ENCODE measurements at regions not wholly inside any gene's neighbourhood (a gene's known extent, or its start where the extent isn't known, plus 50 kb on each side); places are given as distances from the start of the nearest gene placed in this dataset.
A peak's percentile ranks its signal among the peaks of the same experiment; 100 is the strongest.

- no peaks in the 10 kb centered on the region for H3K27me3 ChIP-seq
- no peak for DNase-seq
- peak in 1 of 4 donors; percentile 19 for ATAC-seq
- no peak overlapping the region for H3K4me3 ChIP-seq
- H3K9me3 ChIP-seq, result no peaks in the 10 kb centered on the region
- WGBS (ENCODE audit: insufficient coverage, low coverage, low lambda C conversion rate, missing lambda C conversion rate), result 76% methylated on average over 3 of the region's 4 CpGs
- intact Hi-C loops (cut with DNase I), result no loop called here
- H3K4me1 ChIP-seq, result no peaks in the 10 kb centered on the region
- TF ChIP-seq POLR2A (IDR thresholded peaks at IDR 0.05) (no peak), CTCF (IDR thresholded peaks at IDR 0.05) (no peak)
- H3K36me3 ChIP-seq, result no peaks in the 10 kb centered on the region
- H3K27ac ChIP-seq, result no peak overlapping the region
Observed at GRCh38 chr3:89699229-89699628, 591.8 kb downstream of the EPHA3 start.

- Histone ChIP-seq H3K4me1 (no peaks in the 10 kb centered on the region), H3K27me3 (no peaks in the 10 kb centered on the region), H3K36me3 (no peaks in the 10 kb centered on the region), H3K9me3 (no peaks in the 10 kb centered on the region), H3K4me3 (no peak overlapping the region), H3K27ac (no peak overlapping the region)
- intact Hi-C loops (cut with DNase I), result no loop called here
- TF ChIP-seq CTCF (IDR thresholded peaks at IDR 0.05) (no peak), POLR2A (IDR thresholded peaks at IDR 0.05) (no peak)
- ATAC-seq, result no peak
- WGBS (ENCODE audit: insufficient coverage, low coverage, low lambda C conversion rate, missing lambda C conversion rate), result 75% methylated on average over 1 of the region's 1 CpG
- DNase-seq, result no peak
Observed at GRCh38 chr3:89699771-89700170, 592.4 kb downstream of the EPHA3 start.

GRCh38 chr3:89702404-89702803, 595.0 kb downstream of the EPHA3 start:
- H3K9me3 ChIP-seq, result no peaks in the 10 kb centered on the region
- ATAC-seq (no peak), DNase-seq (no peak)
- H3K36me3 ChIP-seq, result no peaks in the 10 kb centered on the region
- no peaks in the 10 kb centered on the region for H3K4me1 ChIP-seq
- H3K27ac ChIP-seq, result no peak overlapping the region
- no peak for TF ChIP-seq CTCF (IDR thresholded peaks at IDR 0.05)
- no peak overlapping the region for H3K4me3 ChIP-seq
- intact Hi-C loops (cut with DNase I), result no loop called here
- 60% methylated on average over 5 of the region's 5 CpGs for WGBS (ENCODE audit: insufficient coverage, low coverage, low lambda C conversion rate, missing lambda C conversion rate)
- H3K27me3 ChIP-seq, result no peaks in the 10 kb centered on the region

GRCh38 chr3:89713196-89713595, 605.8 kb downstream of the EPHA3 start:
- 33% methylated on average over 3 of the region's 3 CpGs for whole genome bisulfite sequencing (ENCODE audit: insufficient coverage, low coverage, low lambda C conversion rate, missing lambda C conversion rate)
- intact Hi-C loops (cut with DNase I), result no loop called here
- ATAC-seq, result no peak
- Histone ChIP-seq H3K9me3 (no peaks in the 10 kb centered on the region), H3K27me3 (no peaks in the 10 kb centered on the region), H3K4me3 (no peak overlapping the region), H3K27ac (no peak overlapping the region), H3K36me3 (no peaks in the 10 kb centered on the region), H3K4me1 (no peaks in the 10 kb centered on the region)
- no peak for DNase-seq
- TF ChIP-seq POLR2A (IDR thresholded peaks at IDR 0.05) (no peak), CTCF (IDR thresholded peaks at IDR 0.05) (no peak)

GRCh38 chr3:89714237-89714636, 606.8 kb downstream of the EPHA3 start:
- intact Hi-C loops (cut with DNase I), result no loop called here
- Histone ChIP-seq H3K36me3 (no peaks in the 10 kb centered on the region), H3K4me1 (no peaks in the 10 kb centered on the region), H3K27ac (no peak overlapping the region), H3K27me3 (no peaks in the 10 kb centered on the region), H3K9me3 (no peaks in the 10 kb centered on the region), H3K4me3 (no peak overlapping the region)
- WGBS (ENCODE audit: insufficient coverage, low coverage, low lambda C conversion rate, missing lambda C conversion rate), result 4% methylated on average over 1 of the region's 1 CpG
- ATAC-seq, result no peak
- no peak for TF ChIP-seq POLR2A (IDR thresholded peaks at IDR 0.05)
- no peak for TF ChIP-seq CTCF (IDR thresholded peaks at IDR 0.05)
- no peak for DNase-seq
